ENCODE measurements at regions not wholly inside any gene's neighbourhood (a gene's known extent, or its start where the extent isn't known, plus 50 kb on each side); places are given as distances from the start of the nearest gene placed in this dataset.

DNA sequence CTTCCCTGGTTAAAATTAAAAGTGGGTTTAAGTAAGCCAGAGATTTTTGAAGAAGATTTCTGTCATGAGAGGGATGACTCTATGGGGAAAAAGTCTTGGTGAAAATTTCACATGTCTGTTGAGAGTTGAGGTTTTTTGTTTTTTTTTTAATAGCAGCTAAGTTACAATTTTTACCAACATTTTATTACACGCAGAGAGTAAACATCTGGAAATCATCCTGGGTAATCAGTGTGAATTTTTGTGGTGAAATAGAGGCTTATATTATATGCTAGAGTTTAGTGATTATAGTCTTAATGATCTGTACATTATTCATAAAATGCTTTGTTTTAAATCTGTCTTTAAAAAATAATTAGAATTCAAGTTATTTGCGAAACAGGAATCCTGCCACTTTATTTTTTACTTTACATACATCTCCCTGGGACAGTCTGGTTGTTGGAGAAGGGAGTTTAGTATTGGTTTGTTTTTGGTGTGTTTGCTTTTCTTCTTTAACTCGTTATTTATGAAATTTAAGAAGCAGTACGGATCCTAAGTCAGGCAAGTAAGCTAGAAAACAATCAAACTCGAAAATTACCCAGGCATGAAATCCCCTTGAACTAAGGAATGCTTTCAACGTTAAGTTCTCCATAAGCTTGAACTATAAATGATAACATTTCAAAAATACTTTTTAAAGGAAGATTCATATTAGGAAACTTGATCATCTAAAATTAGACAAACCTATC is 143.4 kb upstream of the TSC22D2 start:
- no peak for DNase-seq

DNA sequence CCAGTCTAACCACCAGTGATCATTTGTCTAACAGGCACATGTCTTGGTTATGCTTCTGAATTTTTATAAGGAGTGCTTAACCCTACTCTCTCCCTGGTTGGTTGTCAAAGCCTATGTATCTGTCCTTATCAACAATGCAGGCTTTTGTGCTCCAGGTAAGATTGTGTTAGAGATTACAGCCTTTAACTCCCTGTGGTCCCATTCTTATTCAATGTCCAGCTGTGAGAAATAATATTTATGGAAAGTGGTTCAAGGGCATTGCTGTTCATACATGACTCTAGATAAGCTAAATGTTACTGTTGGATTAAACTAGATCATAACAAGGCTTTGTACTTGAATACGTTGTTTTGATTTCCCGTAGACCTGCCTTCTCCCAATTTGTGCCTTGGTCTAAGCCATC is 146.1 kb upstream of the TSC22D2 start:
- DNase-seq = no peak

DNA sequence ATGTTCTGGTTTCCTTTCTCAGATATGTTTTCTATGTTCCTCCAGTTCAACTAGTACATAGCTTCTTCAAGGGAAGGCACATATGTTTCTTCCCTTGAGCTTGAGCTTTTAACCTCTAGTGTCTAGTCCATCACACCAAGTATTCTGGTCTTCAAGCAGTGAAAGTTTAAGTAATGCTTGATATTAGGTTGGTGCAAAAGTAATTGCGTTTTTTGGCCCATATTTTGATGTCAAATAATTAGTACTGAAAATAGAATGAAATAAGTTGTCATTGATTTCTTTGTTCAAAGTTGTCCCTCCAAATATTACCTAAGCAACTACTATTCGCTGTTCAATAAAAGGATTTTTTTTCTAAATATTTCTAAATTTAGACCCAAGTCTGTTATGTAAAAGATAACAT is 146.7 kb upstream of the TSC22D2 start:
- DNase-seq = no peak

DNA sequence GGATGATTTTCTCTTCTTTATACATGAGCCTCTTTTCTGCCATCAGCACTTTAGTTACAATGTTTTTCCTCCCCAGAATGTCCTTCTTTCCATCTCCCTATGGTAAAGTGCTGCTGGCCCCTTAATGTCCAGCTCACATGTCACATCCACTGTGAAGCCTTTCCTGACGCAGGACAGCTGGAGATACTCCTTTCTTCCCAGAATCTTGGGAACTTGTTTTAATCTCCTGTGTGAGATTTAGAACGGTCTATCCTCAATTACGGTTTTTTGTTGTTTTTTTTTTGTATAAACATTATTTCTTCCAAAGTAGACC is 147.7 kb upstream of the TSC22D2 start:
- DNase-seq = no peak

DNA sequence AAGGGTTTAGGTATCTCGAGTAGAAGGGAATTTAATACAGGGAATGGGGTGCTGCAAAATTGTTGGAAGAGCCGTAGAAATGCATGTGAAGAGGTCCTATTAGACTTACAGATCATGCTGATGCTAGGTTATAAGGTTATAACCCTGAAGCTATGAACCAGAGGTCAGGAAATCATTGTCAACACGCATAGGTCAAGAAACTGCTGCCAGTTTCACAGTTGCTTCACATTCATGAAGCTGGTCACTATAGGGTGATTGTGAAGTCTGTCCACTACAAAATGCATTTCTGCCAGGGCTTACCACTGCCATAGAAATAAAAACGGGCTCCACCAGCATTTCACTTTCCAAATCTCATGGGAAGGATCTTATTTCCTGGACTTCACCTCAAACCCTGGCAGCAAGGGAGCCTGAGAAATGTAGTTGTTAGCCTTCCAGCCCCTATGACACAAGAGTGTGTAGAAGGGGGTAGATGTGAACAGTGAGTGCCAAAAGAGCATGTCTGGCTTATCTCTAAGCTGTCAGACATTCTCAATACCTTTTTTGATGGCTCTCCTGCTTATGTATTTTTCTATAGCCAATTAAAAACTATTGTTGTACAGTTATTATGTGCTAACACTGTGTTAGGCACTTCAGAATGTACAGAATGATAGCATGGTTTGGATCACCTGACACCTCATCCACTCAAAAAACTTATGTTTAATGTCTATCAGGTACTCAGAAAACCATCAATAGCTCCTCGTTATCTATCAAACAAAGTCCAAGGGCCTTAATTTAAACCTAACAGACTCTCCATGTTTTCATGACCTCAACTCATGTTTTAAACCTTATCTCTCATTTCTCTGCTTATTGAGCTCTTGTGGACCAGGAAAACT is 148.3 kb upstream of the TSC22D2 start:
- no peak for DNase-seq

DNA sequence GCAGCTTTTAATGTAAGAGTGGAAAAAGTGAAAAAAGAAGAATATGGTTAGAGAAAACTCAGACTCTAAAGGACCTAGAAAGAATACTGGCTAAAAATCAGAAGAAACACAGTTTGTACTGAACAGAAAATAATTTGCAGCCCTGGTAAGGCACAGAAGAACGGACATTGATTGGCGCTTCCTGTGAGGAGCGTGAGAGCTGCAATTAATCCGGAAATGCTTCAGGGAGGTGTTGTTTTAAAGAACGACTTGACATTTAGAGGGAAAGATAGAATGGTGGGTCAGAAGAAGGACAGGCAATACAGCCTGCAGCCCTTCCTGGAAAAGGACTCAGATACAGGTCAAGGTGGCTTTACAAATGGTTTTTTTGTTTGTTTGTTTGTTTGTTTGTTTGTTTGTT is 151.3 kb upstream of the TSC22D2 start:
- DNase-seq = no peak

DNA sequence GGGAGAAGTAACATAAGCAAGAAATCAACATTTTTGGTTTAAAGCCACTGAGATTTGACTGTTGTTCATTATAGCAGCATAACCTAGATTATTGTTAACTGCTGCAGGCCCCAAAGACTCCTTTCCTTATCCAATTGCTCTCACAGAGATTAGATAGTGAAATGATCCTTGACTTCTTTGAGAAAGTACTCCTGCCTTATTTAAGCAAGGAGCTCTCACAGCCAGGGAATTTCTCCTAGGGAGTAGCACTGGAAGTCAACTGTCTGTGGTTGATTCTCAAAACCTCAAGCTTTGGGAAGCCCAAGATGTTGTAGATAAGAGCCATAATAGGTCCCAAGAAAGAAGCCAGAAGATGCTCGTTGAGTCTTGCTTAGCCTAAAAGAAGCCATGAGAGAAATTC is 151.8 kb upstream of the TSC22D2 start:
- no peak for DNase-seq

DNA sequence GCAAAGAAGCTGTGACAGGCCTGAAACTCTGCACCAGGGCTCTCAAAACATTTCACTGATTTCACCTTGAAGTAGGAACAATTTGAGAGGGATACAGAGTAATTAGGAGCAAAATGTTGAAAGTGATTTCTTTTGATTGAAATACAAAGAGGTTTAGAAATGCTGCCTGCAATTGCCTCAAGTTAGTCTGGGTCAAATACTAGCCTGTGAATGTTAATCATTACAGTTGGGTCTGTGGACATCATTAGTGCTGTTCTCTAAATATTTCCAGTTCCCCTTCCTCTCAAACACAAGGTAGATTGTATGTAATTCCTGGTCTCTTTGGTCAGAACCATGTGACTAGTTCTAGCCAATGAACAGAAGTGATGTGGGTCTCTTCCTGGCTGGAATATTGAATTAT is 152.3 kb upstream of the TSC22D2 start:
- no peak for DNase-seq

DNA sequence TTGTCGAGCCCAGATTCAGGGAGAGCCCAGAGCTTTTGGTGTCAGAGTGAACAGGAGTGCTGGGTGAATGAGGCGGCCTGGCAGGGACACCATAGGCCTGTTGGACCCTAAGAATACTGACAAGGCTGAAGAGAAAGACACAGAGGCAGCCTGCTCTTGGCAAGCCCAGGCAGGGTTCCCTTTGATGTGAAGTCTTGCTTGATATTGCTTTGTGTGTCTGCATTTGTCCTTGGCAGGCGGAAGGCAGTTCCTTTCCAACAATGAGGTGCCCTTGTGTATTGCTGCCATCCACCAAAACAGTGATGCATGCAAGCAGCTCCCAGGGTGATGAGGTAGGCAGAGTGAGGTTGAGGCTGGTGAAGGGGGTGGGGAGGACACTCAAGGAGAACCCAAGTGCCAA is 152.7 kb upstream of the TSC22D2 start:
- DNase-seq = no peak

DNA sequence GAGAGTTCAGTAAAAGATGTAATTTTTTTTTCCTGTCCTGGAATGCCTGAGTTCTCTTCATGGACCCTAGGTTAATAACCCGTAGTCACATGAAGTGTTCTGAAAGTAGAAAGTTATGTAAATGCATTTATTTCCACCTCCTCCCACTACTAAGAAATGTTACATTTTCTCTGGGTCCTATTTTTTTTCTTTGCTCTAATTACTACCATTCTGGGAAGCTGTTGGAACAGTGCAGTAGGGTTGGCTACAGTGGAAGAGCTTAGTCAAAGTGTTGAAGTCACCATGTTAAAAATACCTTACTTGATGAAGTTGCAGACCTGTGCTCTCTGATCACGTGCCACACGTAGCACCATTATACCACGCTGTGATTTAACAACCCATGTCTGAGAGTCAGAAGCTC is 153.8 kb upstream of the TSC22D2 start:
- no peak for DNase-seq

DNA sequence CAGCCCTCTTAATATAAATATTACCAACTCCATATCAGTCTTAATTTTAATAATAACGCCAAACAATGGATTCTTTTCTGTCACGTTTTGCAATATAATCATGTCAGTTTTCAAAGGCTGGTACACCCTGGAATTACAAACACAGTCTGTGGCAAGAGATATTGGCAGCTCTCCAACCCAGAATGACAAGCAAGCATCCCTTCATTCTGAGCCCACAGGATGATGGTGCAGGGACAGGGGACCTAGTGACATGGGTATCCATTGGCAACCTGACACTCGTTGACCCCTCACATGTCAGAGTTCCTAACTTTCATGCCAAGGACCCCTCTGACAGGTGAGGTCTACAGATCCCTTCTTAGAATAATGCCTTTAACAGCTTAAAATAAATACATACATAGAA is 154.5 kb upstream of the TSC22D2 start:
- no peak for DNase-seq

DNA sequence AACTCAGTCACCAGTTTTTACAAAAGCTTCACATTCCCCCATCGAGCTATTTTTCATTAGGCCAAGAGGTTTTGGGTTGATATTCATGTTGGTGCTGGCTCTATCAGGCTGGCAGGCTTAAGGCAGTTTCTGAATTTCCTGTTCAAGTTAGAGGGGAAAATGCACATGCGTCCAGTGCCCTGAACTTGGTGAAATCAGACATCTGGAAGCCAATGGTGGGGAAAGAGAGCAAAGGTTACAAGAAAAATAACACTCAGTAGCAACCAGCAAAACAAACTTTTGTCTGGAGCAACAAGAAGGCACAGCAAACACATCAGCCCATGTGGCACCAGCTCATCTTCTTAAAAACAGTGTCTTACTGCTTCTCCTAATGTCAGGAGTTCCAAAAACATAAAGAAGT is 155.6 kb upstream of the TSC22D2 start:
- no peak for DNase-seq

DNA sequence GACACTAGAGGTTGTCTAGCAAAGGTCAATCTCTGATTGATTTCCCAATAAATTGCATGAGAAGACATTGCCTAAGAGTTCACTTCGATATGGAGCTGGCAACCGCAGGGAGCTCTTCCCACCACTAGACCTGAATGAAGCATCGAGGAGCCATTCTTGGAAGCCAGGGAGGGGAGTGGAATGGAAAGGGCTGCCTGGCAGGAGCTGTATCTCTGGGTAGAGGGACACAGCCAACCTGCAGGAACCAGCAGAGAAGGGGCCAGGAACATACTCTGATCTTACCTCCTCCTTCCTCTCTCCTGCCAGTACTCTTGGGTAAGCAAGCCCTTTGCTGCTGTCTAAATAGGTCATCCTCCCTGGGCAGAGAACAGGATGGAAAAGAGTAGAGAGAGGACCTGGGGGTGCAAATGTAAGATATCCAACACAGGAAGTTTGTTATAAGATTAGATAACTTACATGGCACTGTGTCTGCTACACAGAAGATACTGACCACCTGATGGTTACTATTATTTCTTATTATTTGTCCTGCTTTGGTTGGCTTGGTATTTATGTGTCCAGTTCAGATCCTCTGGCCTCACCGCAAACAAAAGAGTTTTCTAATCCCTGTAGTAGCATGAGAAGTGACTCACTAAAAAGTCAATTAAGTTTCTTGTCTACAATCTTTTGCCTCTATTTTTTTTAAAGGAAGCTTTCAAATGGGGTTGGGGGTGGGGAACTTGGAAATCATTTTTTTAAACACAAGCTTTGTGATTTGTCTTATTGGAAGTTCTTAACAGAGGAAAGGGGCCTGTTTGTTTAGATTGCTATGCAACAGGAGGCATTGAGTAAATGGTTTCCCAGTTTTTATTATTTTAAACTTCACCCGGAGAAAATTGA is 156.7 kb upstream of the TSC22D2 start:
- no peak for DNase-seq

DNA sequence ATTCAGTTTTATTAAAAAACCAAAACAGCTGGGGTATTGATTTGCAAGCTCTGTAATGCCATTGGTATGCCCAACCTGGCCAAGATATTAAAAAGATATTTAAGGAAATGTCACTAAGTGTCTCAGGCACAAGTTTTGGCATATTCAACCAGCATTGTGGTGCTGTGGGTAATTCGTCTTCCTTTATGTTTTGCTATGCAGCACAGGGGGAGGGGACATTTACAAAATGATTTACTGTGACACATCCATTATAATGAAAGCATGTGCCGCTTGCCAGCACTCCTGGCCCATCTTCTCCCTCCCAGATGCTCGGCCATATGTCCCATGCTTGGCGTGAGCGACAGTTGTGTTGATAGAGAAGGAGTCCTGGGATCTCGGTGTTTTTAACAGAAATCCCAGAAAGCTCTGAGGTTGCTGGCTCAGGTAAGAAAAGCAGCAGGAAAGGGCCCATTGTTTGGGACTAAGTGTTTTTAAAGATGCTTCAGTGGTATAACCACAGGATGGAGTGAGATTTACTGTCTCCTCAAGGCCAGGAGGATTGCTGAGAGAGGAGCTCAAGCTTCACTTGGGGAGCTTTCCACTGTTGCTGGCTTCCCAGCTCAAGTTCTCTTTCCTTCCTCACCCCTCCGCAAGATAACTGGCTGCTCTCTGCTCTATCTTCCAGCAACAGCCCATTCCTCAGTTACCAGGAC is 158.2 kb upstream of the TSC22D2 start:
- DNase-seq = no peak

DNA sequence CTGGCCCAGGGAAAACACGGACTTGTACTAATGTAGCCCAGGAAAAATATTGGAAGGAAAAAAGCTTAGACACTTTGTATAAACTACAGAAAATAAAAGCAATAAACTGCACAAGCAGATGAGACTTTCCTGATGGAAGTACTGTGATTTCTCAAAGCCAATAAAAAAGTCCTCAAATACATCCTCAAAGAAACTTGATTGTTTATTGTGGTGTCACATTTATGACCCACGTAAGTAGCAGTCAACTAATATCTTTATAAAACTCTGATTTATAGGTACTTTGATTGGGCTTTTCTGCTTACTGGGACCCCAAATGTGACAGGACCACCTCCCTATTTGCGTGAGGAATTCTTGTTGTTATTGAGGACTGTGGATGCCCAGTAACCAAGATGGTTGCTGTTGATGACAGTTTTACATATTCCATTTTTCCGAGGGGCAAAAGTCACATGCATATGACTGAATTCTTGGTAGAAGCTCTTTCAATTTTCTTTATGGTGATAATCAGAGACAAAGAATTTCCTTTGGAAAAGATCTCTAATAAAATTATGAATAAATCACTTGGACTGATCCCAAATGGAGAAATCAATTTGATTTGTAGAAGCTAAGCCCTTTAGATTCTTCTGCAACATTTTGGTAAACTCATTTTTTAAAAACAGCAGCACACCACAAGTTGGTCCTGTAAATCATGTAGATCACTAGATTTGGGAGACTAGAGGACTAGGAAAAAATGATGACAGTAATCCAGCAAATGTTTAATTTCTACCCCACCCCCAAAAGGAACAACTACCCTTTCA is 159.0 kb upstream of the TSC22D2 start:
- DNase-seq = no peak

DNA sequence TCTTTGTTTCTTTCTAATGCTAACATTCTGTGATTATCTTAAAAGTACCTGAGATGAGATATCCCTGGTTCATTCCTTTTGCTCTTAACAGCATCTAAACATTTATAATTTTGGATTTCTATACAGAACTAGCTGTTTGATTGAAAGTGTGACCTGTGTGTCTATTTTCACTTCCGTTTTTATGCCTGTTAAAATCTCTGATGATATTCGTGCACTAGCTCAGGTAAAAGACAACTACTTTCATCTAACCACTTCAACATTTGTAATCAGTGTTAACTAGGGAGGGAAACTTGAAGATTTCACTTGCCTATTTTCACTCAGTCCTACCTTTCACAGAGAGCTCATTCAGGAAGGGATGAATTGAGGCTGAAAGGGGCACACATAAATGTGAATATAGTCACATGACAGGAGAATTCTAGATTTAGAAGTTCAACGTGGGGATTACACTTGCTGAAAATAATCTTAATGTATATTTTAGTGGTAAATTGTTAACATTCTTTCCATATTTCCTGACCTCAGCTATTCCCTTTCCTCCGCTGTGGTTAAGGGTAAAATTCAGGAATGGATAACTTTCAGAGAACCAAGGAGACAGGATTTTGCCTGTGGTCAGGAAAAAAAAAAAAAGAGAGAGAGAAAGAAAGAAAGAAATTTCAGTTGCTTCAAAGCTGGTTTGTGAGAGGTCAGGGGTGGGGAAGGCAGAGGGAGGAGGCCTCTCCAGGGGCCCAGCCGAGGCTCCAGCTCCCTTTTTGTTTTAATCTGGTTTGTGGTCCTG is 159.8 kb upstream of the TSC22D2 start:
- no peak for DNase-seq

DNA sequence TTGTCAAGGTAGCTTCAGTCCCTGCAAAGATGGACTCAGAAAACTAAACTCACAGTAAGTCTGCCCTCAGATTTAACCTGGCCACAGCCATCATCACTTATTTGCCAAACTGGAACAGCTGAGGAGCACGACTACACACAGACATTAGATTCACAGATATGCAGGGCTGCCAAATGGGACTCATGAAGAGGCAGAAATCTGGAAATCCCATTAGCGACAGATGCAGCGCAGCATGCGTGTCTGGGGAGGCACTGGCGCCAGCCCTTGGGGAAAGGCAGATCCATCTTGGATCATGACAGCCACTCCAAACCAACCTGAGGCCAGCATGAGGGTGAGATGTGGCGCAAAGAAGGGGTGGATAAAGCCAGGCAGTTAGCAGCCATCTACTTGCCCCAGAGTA is 160.7 kb upstream of the TSC22D2 start:
- no peak for DNase-seq

DNA sequence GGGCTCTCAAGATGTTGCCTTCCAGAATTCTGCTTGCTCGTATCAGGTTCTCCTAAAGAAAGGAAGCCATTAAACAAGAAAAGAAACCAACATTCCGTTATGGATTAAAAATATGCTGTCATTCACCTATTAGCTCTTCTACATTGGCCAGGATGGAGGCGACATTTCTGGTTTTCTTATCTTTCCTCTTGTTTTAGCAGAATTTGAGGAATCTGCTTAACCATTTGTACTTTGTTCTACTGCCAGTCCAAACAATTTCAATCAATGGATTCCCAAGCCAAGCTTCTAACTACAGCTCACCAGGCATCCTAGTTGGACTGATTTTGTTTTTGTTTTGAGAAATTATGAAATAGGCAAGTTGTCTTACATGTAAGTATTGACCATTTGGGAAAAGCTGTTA is 164.6 kb upstream of the TSC22D2 start:
- DNase-seq = no peak

DNA sequence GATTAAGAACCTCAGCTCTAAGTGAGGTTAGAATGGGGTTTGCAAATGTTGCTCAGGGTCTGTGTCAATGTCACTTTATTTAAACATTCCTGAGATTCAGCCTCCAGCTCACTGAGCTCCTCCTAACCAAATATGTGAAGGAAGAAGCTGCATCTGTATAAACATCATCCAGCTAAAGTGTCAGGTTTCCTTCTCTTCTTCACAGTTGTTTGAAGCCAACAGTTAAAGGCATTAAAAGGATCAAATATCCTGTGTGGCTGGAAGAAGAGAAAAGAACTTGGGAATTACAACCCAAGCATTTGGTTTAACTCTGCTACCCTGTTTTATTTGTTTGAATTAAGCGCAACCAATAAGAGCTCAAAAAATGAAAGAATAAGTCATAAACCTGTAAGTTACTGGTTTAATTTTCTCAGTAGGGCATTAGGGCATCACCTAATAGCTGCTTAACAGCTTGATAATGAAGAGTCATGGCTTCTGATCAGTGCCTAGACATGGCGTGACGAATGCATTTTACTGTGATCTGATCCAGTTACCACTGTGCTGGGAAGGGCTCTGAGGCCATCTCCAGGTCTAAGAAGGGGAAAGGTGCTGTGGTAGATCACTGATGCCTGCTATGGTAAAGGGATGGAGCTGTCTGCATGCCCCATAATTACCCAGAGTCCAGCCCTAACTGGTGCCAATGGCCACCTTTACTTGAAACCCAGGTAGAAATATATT is 165.7 kb upstream of the TSC22D2 start:
- no peak for DNase-seq

DNA sequence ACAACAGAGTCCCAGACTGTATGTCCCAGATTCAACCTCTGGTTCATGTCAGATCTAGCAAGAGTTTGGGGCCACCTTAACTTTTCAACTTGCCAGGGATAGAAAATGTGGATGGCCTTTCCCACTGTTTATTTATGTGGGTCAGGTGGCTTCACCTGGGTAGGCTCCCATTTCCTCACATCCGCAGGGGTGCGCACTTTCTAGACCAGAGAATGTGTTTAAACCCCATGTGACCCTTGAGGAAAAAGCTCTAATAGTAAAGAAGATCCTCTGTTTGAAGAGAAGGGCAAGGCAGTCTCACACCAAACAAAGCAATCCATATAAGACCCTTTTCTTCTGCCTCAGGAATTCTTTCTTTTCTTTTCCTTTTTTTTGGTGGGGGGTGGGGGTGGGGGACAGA is 167.2 kb upstream of the TSC22D2 start:
- DNase-seq = no peak

DNA sequence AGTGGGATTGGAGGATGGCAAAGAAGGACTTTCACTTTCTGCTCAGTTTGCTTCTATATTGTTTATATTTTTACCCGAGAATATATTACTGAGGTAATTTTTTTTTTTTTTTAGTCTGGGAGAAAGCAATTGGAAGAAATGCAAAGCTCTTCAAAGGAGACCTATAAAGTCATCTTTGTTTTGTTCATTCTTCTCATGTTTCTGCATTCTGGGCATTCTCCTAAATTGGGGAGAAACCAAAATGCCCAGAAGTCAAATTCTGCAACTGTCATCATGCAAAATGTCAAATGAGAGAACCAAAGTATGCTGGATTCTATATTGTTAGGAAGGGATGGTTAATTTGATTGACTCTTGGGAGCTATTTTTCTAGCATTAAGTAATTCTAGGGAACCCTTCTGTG is 168.3 kb upstream of the TSC22D2 start:
- no peak for DNase-seq
